ENCODE measurements at regions not wholly inside any gene's neighbourhood (a gene's known extent, or its start where the extent isn't known, plus 50 kb on each side); places are given as distances from the start of the nearest gene placed in this dataset.

DNA sequence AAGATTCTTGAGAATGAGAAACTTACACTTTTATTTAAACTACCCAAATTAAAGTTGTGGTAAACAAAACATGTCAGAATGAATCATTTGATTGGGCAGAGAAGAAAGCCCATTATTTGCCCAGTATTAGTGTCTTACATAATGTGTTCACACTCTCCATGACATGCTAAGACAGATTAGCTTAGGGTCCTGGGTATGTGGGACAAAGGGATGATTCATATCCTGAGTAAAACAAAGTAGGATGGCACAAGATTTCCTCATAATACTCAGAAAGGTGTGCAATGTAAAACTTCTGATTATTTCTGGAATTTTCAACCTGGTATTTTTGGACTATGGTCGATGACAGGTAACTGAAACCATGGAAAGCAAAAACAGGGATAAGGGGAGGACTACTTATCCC is 183.9 kb upstream of the POU5F2 start:
- Histone ChIP-seq H4K20me1 (replicated peaks; ENCODE audit: insufficient read depth) (no peaks in the 10 kb centered on the region), H3K27me3 (ENCODE audit: insufficient read depth) (no peaks in the 10 kb centered on the region), H3K4me3 (no peak overlapping the region), H3K4me2 (no peak overlapping the region), H3F3A (replicated peaks; ENCODE audit: low read depth) (no peaks in the 10 kb centered on the region), H3K79me2 (replicated peaks; ENCODE audit: insufficient read depth) (no peaks in the 10 kb centered on the region), H2AFZ (no peak overlapping the region), H3K27ac (ENCODE audit: low read depth) (no peak overlapping the region), H3K4me1 (ENCODE audit: insufficient read depth) (peaks cover 11% of the 10 kb centered on the region), H3K36me3 (ENCODE audit: insufficient read depth) (no peaks in the 10 kb centered on the region), H3K9me2 (ENCODE audit: insufficient read depth) (no peaks in the 10 kb centered on the region)
- no peaks in the 10 kb centered on the region for H3K36me3 Mint-ChIP-seq (ENCODE audit: low read depth)
- H3K27ac Mint-ChIP-seq: no peak overlapping the region
- no peaks in the 10 kb centered on the region for H3K27me3 Mint-ChIP-seq (ENCODE audit: insufficient read depth, low read depth, poor library complexity)
- TF ChIP-seq, protein P1, sequence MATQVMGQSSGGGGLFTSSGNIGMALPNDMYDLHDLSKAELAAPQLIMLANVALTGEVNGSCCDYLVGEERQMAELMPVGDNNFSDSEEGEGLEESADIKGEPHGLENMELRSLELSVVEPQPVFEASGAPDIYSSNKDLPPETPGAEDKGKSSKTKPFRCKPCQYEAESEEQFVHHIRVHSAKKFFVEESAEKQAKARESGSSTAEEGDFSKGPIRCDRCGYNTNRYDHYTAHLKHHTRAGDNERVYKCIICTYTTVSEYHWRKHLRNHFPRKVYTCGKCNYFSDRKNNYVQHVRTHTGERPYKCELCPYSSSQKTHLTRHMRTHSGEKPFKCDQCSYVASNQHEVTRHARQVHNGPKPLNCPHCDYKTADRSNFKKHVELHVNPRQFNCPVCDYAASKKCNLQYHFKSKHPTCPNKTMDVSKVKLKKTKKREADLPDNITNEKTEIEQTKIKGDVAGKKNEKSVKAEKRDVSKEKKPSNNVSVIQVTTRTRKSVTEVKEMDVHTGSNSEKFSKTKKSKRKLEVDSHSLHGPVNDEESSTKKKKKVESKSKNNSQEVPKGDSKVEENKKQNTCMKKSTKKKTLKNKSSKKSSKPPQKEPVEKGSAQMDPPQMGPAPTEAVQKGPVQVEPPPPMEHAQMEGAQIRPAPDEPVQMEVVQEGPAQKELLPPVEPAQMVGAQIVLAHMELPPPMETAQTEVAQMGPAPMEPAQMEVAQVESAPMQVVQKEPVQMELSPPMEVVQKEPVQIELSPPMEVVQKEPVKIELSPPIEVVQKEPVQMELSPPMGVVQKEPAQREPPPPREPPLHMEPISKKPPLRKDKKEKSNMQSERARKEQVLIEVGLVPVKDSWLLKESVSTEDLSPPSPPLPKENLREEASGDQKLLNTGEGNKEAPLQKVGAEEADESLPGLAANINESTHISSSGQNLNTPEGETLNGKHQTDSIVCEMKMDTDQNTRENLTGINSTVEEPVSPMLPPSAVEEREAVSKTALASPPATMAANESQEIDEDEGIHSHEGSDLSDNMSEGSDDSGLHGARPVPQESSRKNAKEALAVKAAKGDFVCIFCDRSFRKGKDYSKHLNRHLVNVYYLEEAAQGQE (IDR thresholded peaks at IDR 0.05; ENCODE audit: unreplicated experiment): no peak
- TF ChIP-seq POLR2AphosphoS5 (IDR thresholded peaks at IDR 0.05; ENCODE audit: low read depth) (no peak), CREB1 (CRISPR knock-in tag; IDR thresholded peaks at IDR 0.05; ENCODE audit: low read depth) (no peak), STAT1 (IDR thresholded peaks at IDR 0.05; ENCODE audit: unreplicated experiment) (no peak), EZH2phosphoT487 (IDR thresholded peaks at IDR 0.05; ENCODE audit: unreplicated experiment) (no peak), ZNF114 (CRISPR knock-in tag; IDR thresholded peaks at IDR 0.05) (no peak)
- TF ChIP-seq, protein P2, sequence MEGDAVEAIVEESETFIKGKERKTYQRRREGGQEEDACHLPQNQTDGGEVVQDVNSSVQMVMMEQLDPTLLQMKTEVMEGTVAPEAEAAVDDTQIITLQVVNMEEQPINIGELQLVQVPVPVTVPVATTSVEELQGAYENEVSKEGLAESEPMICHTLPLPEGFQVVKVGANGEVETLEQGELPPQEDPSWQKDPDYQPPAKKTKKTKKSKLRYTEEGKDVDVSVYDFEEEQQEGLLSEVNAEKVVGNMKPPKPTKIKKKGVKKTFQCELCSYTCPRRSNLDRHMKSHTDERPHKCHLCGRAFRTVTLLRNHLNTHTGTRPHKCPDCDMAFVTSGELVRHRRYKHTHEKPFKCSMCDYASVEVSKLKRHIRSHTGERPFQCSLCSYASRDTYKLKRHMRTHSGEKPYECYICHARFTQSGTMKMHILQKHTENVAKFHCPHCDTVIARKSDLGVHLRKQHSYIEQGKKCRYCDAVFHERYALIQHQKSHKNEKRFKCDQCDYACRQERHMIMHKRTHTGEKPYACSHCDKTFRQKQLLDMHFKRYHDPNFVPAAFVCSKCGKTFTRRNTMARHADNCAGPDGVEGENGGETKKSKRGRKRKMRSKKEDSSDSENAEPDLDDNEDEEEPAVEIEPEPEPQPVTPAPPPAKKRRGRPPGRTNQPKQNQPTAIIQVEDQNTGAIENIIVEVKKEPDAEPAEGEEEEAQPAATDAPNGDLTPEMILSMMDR (conservative IDR thresholded peaks at IDR 0.05; ENCODE audit: low read depth in 2 of 2): no peak
- TF ChIP-seq, protein P3, sequence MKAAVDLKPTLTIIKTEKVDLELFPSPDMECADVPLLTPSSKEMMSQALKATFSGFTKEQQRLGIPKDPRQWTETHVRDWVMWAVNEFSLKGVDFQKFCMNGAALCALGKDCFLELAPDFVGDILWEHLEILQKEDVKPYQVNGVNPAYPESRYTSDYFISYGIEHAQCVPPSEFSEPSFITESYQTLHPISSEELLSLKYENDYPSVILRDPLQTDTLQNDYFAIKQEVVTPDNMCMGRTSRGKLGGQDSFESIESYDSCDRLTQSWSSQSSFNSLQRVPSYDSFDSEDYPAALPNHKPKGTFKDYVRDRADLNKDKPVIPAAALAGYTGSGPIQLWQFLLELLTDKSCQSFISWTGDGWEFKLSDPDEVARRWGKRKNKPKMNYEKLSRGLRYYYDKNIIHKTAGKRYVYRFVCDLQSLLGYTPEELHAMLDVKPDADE (IDR thresholded peaks at IDR 0.05): no peak
- TF ChIP-seq, protein P4, sequence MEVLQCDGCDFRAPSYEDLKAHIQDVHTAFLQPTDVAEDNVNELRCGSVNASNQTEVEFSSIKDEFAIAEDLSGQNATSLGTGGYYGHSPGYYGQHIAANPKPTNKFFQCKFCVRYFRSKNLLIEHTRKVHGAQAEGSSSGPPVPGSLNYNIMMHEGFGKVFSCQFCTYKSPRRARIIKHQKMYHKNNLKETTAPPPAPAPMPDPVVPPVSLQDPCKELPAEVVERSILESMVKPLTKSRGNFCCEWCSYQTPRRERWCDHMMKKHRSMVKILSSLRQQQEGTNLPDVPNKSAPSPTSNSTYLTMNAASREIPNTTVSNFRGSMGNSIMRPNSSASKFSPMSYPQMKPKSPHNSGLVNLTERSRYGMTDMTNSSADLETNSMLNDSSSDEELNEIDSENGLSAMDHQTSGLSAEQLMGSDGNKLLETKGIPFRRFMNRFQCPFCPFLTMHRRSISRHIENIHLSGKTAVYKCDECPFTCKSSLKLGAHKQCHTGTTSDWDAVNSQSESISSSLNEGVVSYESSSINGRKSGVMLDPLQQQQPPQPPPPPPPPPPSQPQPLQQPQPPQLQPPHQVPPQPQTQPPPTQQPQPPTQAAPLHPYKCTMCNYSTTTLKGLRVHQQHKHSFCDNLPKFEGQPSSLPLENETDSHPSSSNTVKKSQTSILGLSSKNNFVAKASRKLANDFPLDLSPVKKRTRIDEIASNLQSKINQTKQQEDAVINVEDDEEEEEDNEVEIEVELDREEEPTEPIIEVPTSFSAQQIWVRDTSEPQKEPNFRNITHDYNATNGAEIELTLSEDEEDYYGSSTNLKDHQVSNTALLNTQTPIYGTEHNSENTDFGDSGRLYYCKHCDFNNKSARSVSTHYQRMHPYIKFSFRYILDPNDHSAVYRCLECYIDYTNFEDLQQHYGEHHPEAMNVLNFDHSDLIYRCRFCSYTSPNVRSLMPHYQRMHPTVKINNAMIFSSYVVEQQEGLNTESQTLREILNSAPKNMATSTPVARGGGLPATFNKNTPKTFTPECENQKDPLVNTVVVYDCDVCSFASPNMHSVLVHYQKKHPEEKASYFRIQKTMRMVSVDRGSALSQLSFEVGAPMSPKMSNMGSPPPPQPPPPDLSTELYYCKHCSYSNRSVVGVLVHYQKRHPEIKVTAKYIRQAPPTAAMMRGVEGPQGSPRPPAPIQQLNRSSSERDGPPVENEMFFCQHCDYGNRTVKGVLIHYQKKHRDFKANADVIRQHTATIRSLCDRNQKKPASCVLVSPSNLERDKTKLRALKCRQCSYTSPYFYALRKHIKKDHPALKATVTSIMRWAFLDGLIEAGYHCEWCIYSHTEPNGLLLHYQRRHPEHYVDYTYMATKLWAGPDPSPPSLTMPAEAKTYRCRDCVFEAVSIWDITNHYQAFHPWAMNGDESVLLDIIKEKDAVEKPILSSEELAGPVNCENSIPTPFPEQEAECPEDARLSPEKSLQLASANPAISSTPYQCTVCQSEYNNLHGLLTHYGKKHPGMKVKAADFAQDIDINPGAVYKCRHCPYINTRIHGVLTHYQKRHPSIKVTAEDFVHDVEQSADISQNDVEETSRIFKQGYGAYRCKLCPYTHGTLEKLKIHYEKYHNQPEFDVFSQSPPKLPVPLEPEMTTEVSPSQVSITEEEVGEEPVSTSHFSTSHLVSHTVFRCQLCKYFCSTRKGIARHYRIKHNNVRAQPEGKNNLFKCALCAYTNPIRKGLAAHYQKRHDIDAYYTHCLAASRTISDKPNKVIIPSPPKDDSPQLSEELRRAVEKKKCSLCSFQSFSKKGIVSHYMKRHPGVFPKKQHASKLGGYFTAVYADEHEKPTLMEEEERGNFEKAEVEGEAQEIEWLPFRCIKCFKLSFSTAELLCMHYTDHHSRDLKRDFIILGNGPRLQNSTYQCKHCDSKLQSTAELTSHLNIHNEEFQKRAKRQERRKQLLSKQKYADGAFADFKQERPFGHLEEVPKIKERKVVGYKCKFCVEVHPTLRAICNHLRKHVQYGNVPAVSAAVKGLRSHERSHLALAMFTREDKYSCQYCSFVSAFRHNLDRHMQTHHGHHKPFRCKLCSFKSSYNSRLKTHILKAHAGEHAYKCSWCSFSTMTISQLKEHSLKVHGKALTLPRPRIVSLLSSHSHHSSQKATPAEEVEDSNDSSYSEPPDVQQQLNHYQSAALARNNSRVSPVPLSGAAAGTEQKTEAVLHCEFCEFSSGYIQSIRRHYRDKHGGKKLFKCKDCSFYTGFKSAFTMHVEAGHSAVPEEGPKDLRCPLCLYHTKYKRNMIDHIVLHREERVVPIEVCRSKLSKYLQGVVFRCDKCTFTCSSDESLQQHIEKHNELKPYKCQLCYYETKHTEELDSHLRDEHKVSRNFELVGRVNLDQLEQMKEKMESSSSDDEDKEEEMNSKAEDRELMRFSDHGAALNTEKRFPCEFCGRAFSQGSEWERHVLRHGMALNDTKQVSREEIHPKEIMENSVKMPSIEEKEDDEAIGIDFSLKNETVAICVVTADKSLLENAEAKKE (CRISPR knock-in tag; IDR thresholded peaks at IDR 0.05): no peak
- no peak overlapping the region for H3K4me3 Mint-ChIP-seq
- peaks cover 20% of the 10 kb centered on the region for H3K4me1 Mint-ChIP-seq
- DNase-seq (ENCODE audit: low spot score) (no peak), ATAC-seq (no peak)
- no peaks in the 10 kb centered on the region for H3K9me3 Mint-ChIP-seq
